ENCODE measurements at regions not wholly inside any gene's neighbourhood (a gene's known extent, or its start where the extent isn't known, plus 50 kb on each side); places are given as distances from the start of the nearest gene placed in this dataset.

- Histone ChIP-seq H3K27me3 (replicated peaks in 1 of 4; ENCODE audit: control insufficient read depth in 3 of 4, extremely low read depth in 1 of 4, insufficient read depth in 3 of 4, low read length in 3 of 4) (no peaks in the 10 kb centered on the region), H2BK12ac (ENCODE audit: low read depth, low read length) (0 out of 2 replicates have a peak overlapping the region, but pooled peaks have one; percentile 39), H3K9ac (replicated peaks in 1 of 4; ENCODE audit: extremely low read depth in 1 of 4, low read depth in 3 of 4, low read length in 3 of 4) (no peak overlapping the region; a peak in 1 of 7 replicates), H3K18ac (ENCODE audit: extremely low read depth, low read length) (no peak overlapping the region), H2AK5ac (ENCODE audit: low read depth, low read length) (no peak overlapping the region), H3K27ac (ENCODE audit: low read depth, low read length) (no peak overlapping the region), H2BK20ac (ENCODE audit: low read length) (no peak overlapping the region), H3K4ac (replicated peaks; ENCODE audit: insufficient read length, low read depth, low read length) (no peak overlapping the region), H3K9me3 (ENCODE audit: insufficient read depth in 2 of 2, low read depth in 1 of 2, low read length in 1 of 2) (no peaks in the 10 kb centered on the region), H4K91ac (replicated peaks; ENCODE audit: insufficient read length, low read length) (no peak overlapping the region), H2BK120ac (replicated peaks; ENCODE audit: low read depth, low read length) (no peak overlapping the region), H3K79me2 (ENCODE audit: control insufficient read depth in 1 of 2, insufficient read depth in 2 of 2, low read length in 2 of 2) (no peaks in the 10 kb centered on the region), H3K36me3 (ENCODE audit: control insufficient read depth in 2 of 4, insufficient read depth in 4 of 4, low read length in 3 of 4) (no peaks in the 10 kb centered on the region), H2BK5ac (ENCODE audit: low read depth, low read length) (no peak overlapping the region), H3K4me2 (ENCODE audit: insufficient read depth in 1 of 2, low read depth in 2 of 2, low read length in 2 of 2) (no peak overlapping the region), H4K5ac (ENCODE audit: insufficient read length, low read depth, low read length) (no peak overlapping the region), H2AFZ (ENCODE audit: low read length) (no peak overlapping the region), H3K56ac (replicated peaks; ENCODE audit: insufficient read length, low read depth, low read length) (no peak overlapping the region), H3K4me1 (replicated peaks in 1 of 4; ENCODE audit: control insufficient read depth in 3 of 4, insufficient read depth in 4 of 4, low read length in 3 of 4) (peaks cover 0 to 7% (median 1%) of the 10 kb centered on the region in 4 experiments; a peak in 3 of 7 replicates), H3K4me3 (ENCODE audit: extremely low read depth in 1 of 4, insufficient read depth in 2 of 4, low read depth in 3 of 4, low read length in 4 of 4) (no peak overlapping the region), H3K23ac (ENCODE audit: insufficient read length) (no peak overlapping the region), H3K14ac (ENCODE audit: insufficient read length) (no peak overlapping the region), H4K20me1 (replicated peaks in 1 of 2; ENCODE audit: control insufficient read depth in 1 of 2, insufficient read depth in 2 of 2, low read length in 2 of 2) (no peaks in the 10 kb centered on the region), H2BK15ac (ENCODE audit: low read length) (no peak overlapping the region), H3K23me2 (ENCODE audit: low read depth, low read length) (no peaks in the 10 kb centered on the region), H3K79me1 (ENCODE audit: low read depth, low read length) (no peaks in the 10 kb centered on the region), H4K8ac (ENCODE audit: extremely low read depth, insufficient read depth, low read length) (no peak overlapping the region)
- CTCF ChIA-PET (ENCODE audit: partially characterized antibody): no interaction called here
- TF ChIP-seq SAP30 (IDR thresholded peaks at IDR 0.05; ENCODE audit: insufficient read depth, insufficient replicate concordance, low read length) (no peak), E2F6 (IDR thresholded peaks at IDR 0.05) (no peak), KDM5A (IDR thresholded peaks at IDR 0.05; ENCODE audit: low read length) (no peak), EGR1 (IDR thresholded peaks at IDR 0.05; ENCODE audit: borderline replicate concordance, low read depth, low read length) (no peak), CEBPB (IDR thresholded peaks at IDR 0.05; ENCODE audit: low read depth, low read length) (no peak)
- 88% methylated on average over 5 of the region's 5 CpGs; no CpG with 5 or more reads in 1 of the 2 experiments for WGBS, 2 experiments (ENCODE audit: extremely low coverage in 1 of 2, insufficient coverage in 1 of 2, insufficient read length in 1 of 2, insufficient replicate concordance in 2 of 2, low coverage in 1 of 2, low lambda C conversion rate in 2 of 2, missing lambda C conversion rate in 1 of 2)
- no peak for DNase-seq (ENCODE audit: low read depth in 1 of 2, low spot score in 2 of 2)
- no peak for FAIRE-seq
- POLR2A ChIA-PET (ENCODE audit: partially characterized antibody): no interaction called here
Observed at GRCh38 chr2:66327066-66327740, 107.7 kb upstream of the MEIS1 start.
